COLO829 (cell line): ENCODE measurements at regions not wholly inside any gene's neighbourhood (a gene's known extent, or its start where the extent isn't known, plus 50 kb on each side); places are given as distances from the start of the nearest gene placed in this dataset.

Experiments used
- DNase-seq: peaks from one replicate; pipeline ENCODE4 v3.0.0; 2012; ENCODE audit warnings: low spot score

DNA sequence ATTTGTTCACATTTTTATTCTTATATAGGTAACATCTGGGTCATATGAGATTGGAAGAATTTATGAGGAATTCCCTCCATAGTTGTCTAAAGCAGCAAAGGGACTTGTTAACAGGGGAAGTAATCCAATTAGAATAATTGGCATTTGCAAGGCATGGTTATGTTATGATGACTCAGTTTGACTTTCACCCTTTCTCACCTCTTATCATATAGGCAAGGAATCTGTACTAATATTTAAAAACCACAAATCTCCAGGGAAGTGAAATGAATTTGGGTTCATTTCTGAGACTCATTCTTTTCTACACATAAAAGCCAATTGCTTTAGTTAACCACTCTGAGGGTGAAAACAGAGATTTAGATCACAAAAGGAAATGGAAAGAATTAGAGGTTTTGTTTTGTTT lies 281.5 kb upstream of the DKK2 start:
- no peak for DNase-seq

GRCh38 chr4:107315584-107315983 lies 279.5 kb upstream of the DKK2 start:
- no peak for DNase-seq

DNA sequence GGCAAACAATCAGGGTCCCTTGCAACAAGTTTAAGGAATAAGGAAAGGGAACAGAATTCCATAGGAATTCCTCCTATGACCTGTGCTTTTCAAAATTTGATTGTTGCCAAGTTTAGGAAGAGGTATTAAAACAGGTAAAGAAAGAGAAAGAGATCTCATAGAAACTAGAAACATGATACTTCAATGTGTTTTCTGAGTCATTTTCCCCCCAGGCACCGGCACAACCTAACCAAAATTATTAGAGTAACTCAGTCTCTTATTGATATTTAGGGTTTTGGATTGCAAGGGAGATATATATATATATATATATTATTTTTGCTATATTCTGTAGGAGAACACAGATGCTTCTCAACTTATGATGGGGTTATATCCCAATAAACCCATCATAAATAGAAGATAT lies 278.0 kb upstream of the DKK2 start:
- no peak for DNase-seq

- DNase-seq, result no peak
Measured at GRCh38 chr4:107312366-107312765, 276.3 kb upstream of the DKK2 start.

GRCh38 chr4:107304699-107305286 lies 268.7 kb upstream of the DKK2 start:
- no peak for DNase-seq

DNA sequence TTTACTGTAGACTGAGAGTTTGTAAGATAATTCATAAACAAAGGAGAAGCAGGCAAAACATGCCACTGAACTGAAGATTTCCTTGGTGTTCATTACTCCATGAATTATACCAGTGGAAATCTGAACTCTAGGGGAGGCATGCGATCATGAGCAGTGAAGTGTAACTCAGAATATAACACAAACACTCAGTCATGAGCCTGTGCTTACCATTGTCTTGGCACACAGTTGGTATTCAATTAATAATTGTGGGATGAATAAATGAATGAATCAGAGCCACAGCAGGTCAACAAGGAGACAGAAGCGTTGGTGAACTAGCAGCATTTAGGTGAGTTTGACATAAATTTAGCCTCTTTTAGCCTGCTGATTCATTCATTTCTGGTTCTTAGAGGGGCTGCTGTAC lies 263.5 kb upstream of the DKK2 start:
- no peak for DNase-seq

- no peak for DNase-seq
Measured at GRCh38 chr4:107292979-107293378, 256.9 kb upstream of the DKK2 start.

GRCh38 chr4:107283587-107284559 lies 247.8 kb upstream of the DKK2 start:
- no peak for DNase-seq

GRCh38 chr4:107279733-107280132 lies 243.6 kb upstream of the DKK2 start:
- peak; percentile 10 for DNase-seq

GRCh38 chr4:107278791-107279483 lies 242.8 kb upstream of the DKK2 start:
- DNase-seq, result no peak

GRCh38 chr4:107276052-107276451 lies 239.9 kb upstream of the DKK2 start:
- DNase-seq, result no peak

- DNase-seq, result no peak
Measured at GRCh38 chr4:107275225-107275624, 239.1 kb upstream of the DKK2 start.

- DNase-seq, result no peak
Measured at GRCh38 chr4:107270614-107271013, 234.5 kb upstream of the DKK2 start.

- DNase-seq, result no peak
Measured at GRCh38 chr4:107269175-107269574, 233.1 kb upstream of the DKK2 start.

DNA sequence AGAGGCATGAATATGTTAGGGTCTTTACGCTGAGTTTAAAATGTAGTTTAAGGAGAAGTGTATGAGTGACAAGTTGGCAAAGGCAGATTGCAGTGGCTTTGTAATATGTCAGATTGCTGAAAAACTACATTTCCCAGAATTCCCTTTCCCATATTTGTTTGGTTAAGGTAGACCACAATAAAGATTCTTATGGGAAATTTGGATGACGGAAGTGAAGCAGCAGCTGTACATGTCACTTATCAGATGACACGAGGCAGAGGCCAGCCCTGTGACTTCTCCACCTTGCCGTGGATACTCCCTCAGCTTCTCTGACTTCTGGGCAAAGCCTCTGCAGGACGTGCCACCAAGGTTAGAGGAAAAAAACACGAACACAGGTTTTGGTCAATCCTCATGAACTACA lies 229.7 kb upstream of the DKK2 start:
- DNase-seq, result no peak

- no peak for DNase-seq
Measured at GRCh38 chr4:107261241-107261874, 225.2 kb upstream of the DKK2 start.

- DNase-seq, result no peak
Measured at GRCh38 chr4:107258359-107258758, 222.2 kb upstream of the DKK2 start.

GRCh38 chr4:107255596-107255995 lies 219.5 kb upstream of the DKK2 start:
- no peak for DNase-seq

DNA sequence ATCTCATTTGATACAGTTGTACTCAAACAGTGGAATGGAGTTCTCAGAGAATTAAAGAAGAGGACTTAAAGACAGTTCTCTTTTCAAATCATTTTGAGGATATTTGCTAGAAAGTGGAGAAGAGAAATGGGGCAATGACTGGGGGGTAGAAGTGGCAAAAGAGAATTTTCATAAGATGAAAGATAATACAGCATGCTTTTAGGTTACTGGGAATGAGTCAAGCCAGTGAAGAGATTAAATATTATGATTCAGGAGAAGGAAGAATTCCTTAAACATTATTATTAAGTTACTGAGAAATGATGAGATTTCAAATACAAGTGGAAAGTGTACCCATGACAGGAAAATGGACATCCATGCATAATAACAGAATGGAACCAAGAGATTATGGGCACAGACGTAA lies 219.0 kb upstream of the DKK2 start:
- no peak for DNase-seq

DNA sequence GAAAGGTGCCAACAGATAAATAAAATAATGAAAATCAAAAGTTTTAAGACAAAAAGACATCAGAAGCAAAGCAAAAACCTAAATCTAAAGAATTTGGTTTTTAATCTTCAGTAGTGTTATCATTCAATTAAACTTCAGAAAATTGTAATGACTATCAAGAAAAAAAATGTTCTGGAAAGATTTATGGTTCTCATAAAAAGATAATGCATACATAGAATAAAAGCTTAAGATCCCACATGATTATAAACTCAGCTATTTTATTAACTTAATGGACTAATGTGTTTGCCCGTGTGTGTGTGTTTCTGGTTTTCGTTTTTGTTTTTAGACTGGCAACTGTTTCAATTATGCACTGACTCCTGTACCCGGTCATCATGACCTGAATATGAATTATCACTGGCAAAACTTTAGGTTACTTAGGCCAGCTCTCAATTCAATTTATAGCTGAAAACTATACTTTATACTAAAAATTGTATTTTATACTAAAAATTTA lies 217.5 kb upstream of the DKK2 start:
- DNase-seq, result no peak

DNA sequence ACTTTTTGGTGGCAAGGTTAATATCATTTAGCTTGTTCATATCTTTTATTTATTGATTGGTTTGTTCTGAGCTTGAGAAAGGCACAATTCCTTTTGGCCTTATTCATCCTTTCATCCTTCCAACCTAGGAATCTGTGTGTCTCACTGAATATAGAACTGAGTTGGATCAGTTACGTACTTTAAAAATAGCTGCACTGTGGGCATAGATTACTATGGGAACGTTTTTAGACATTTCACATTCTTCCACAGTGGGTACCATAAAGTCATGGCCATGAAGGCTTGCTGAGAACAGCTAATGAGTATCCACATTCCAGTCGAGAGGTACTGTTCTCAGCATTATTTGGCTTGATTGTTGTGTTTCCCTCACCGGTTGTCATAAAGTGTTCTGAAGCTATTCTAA lies 217.0 kb upstream of the DKK2 start:
- no peak for DNase-seq

DNA sequence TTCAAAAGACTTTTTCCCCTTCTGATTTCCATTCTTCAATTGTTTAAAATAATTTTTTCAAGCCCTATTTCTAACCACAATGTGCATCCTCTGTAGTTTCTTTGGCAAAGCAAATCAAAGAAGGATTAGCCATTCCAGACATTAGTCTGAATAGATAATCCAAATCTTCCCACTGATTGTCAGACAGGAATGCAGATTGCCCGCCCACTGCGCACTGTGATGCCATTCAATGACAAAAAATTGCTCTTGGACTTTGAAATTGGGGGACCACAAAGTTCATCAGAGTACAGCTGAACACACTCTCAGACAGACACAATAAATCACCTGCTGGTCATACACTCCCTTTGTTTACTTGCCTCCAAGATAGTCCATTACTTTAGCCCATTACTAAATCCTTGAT lies 216.5 kb upstream of the DKK2 start:
- DNase-seq, result no peak
